ENCODE measurements at regions not wholly inside any gene's neighbourhood (a gene's known extent, or its start where the extent isn't known, plus 50 kb on each side); places are given as distances from the start of the nearest gene placed in this dataset.

- WGBS (ENCODE audit: insufficient coverage) = no CpG with 5 or more reads among the region's 2 CpGs
These were observed 175.0 kb upstream of the CCN2 start for GRCh38 chr6:132126150-132126549.

DNA sequence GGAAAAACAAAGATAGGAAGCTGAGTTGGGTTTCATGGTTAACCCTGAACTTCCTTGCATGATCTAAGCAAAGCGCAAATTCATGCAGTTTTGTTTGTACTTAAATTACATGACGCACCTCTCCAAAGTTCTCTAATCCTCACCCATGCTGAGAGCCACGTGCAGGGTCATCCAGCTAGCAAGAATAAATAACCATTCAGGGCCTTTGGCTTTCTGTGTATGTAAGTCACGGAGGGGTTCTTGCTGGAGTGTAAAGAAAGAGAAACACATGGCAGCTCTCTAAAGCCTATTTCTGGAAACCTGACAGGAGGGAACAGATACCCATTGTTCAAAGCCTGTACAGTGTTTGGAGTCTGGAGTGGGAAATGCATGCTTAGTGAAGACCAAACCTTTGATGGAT is 171.7 kb upstream of the CCN2 start:
- Mint-ChIP-seq H3K4me3 (no peak overlapping the region), H3K9me3 (peaks cover 0 to 5% (median 0%) of the 10 kb centered on the region in 7 donors), H3K4me1 (no peaks in the 10 kb centered on the region), H3K36me3 (no peaks in the 10 kb centered on the region), H3K27me3 (ENCODE audit: low read depth in 3 of 3) (peaks cover 0 to 2% (median 1%) of the 10 kb centered on the region in 3 donors), H3K27ac (no peak overlapping the region)
- DNase-seq = no peak
- H3K4me2 ChIP-seq (replicated peaks; ENCODE audit: extremely low read depth, low read length, poor library complexity, severe bottlenecking) = no peak overlapping the region
- 67% methylated on average over 1 of the region's 4 CpGs for WGBS (ENCODE audit: insufficient coverage)
- H3K9me3 ChIP-seq (replicated peaks in 1 of 2; ENCODE audit: control insufficient read depth in 1 of 2, insufficient read depth in 1 of 2, low read length in 2 of 2) = no peaks in the 10 kb centered on the region
- no peak overlapping the region for H3K9ac ChIP-seq (ENCODE audit: insufficient read depth, low read length, poor library complexity, severe bottlenecking)
- intact Hi-C loops (cut with micrococcal nuclease) = no loop called here
- no peak overlapping the region for H3K4me3 ChIP-seq (replicated peaks in 1 of 3; ENCODE audit: low read depth in 2 of 3, low read length in 3 of 3)
- no peak overlapping the region for H3K27ac ChIP-seq (ENCODE audit: low read depth in 1 of 2, low read length in 2 of 2)
- no peaks in the 10 kb centered on the region for H3K79me2 ChIP-seq (ENCODE audit: insufficient read depth, low read length)
- TF ChIP-seq, protein P1, sequence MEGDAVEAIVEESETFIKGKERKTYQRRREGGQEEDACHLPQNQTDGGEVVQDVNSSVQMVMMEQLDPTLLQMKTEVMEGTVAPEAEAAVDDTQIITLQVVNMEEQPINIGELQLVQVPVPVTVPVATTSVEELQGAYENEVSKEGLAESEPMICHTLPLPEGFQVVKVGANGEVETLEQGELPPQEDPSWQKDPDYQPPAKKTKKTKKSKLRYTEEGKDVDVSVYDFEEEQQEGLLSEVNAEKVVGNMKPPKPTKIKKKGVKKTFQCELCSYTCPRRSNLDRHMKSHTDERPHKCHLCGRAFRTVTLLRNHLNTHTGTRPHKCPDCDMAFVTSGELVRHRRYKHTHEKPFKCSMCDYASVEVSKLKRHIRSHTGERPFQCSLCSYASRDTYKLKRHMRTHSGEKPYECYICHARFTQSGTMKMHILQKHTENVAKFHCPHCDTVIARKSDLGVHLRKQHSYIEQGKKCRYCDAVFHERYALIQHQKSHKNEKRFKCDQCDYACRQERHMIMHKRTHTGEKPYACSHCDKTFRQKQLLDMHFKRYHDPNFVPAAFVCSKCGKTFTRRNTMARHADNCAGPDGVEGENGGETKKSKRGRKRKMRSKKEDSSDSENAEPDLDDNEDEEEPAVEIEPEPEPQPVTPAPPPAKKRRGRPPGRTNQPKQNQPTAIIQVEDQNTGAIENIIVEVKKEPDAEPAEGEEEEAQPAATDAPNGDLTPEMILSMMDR (IDR thresholded peaks at IDR 0.05) = no peak
- no peaks in the 10 kb centered on the region for H3K4me1 ChIP-seq (ENCODE audit: control insufficient read depth in 1 of 2, insufficient read depth in 2 of 2, low read length in 2 of 2)
- no peaks in the 10 kb centered on the region for H4K20me1 ChIP-seq (ENCODE audit: insufficient read depth, low read length)
- no peaks in the 10 kb centered on the region for H3K27me3 ChIP-seq (ENCODE audit: control insufficient read depth in 2 of 2, insufficient read depth in 2 of 2, low read length in 2 of 2)
- H3K36me3 ChIP-seq (replicated peaks in 1 of 2; ENCODE audit: control insufficient read depth in 1 of 2, insufficient read depth in 2 of 2, low read length in 2 of 2) = no peaks in the 10 kb centered on the region
- no peak overlapping the region for H2AFZ ChIP-seq (ENCODE audit: insufficient read depth, low read depth, low read length, poor library complexity, severe bottlenecking)

More at GRCh38 chr6:132126150-132126549, 175.0 kb upstream of the CCN2 start:
- no peak overlapping the region for H2AFZ ChIP-seq (ENCODE audit: insufficient read depth, low read depth, low read length, poor library complexity, severe bottlenecking)
- Mint-ChIP-seq H3K9me3 (peaks cover 0 to 2% (median 0%) of the 10 kb centered on the region in 7 donors), H3K4me3 (no peak overlapping the region), H3K27ac (no peak overlapping the region), H3K36me3 (no peaks in the 10 kb centered on the region), H3K27me3 (ENCODE audit: low read depth in 3 of 3) (peaks cover 0 to 1% (median 0%) of the 10 kb centered on the region in 3 donors), H3K4me1 (peaks cover 3% of the 10 kb centered on the region)
- no peak overlapping the region for H3K9ac ChIP-seq (ENCODE audit: insufficient read depth, low read length, poor library complexity, severe bottlenecking)
- H3K4me2 ChIP-seq (replicated peaks; ENCODE audit: extremely low read depth, low read length, poor library complexity, severe bottlenecking) = no peak overlapping the region
- no peaks in the 10 kb centered on the region for H4K20me1 ChIP-seq (ENCODE audit: insufficient read depth, low read length)
- H3K9me3 ChIP-seq (replicated peaks in 1 of 2; ENCODE audit: control insufficient read depth in 1 of 2, insufficient read depth in 1 of 2, low read length in 2 of 2) = no peaks in the 10 kb centered on the region
- TF ChIP-seq, protein P1 (IDR thresholded peaks at IDR 0.05) = no peak
- H3K4me3 ChIP-seq (replicated peaks in 1 of 3; ENCODE audit: low read depth in 2 of 3, low read length in 3 of 3) = no peak overlapping the region
- intact Hi-C loops (cut with micrococcal nuclease) = no loop called here
- no peak overlapping the region for H3K27ac ChIP-seq (ENCODE audit: low read depth in 1 of 2, low read length in 2 of 2)
- no peaks in the 10 kb centered on the region for H3K27me3 ChIP-seq (ENCODE audit: control insufficient read depth in 2 of 2, insufficient read depth in 2 of 2, low read length in 2 of 2)
- no peaks in the 10 kb centered on the region for H3K79me2 ChIP-seq (ENCODE audit: insufficient read depth, low read length)
- H3K36me3 ChIP-seq (replicated peaks in 1 of 2; ENCODE audit: control insufficient read depth in 1 of 2, insufficient read depth in 2 of 2, low read length in 2 of 2) = no peaks in the 10 kb centered on the region
- no peaks in the 10 kb centered on the region for H3K4me1 ChIP-seq (ENCODE audit: control insufficient read depth in 1 of 2, insufficient read depth in 2 of 2, low read length in 2 of 2)
- DNase-seq = no peak

All from CD14-positive monocyte (primary cell).